ENCODE measurements at regions not wholly inside any gene's neighbourhood (a gene's known extent, or its start where the extent isn't known, plus 50 kb on each side); places are given as distances from the start of the nearest gene placed in this dataset.
A peak's percentile ranks its signal among the peaks of the same experiment; 100 is the strongest.

GRCh38 chr20:51322164-51322707, 220.3 kb downstream of the NFATC2 start:
- Histone ChIP-seq H3K27ac (no peak overlapping the region), H3K27me3 (no peaks in the 10 kb centered on the region), H3K4me1 (replicated peaks in 1 of 2) (no peaks in the 10 kb centered on the region), H3K36me3 (replicated peaks in 1 of 2) (no peaks in the 10 kb centered on the region), H3K9me3 (replicated peaks in 1 of 3) (no peaks in the 10 kb centered on the region), H3K4me3 (no peak overlapping the region)
- no peak for DNase-seq
- intact Hi-C loops (cut with DNase I): no loop called here
- TF ChIP-seq POLR2A (IDR thresholded peaks at IDR 0.05) (no peak), CTCF (IDR thresholded peaks at IDR 0.05) (no peak)
- WGBS, 4 donors: 68 to 73% (median 70%) methylated on average over 8 of the region's 8 CpGs

- Histone ChIP-seq H3K4me3 (no peak overlapping the region), H3K36me3 (replicated peaks in 1 of 2) (no peaks in the 10 kb centered on the region), H3K27me3 (no peaks in the 10 kb centered on the region), H3K27ac (no peak overlapping the region), H3K9me3 (replicated peaks in 1 of 3) (no peaks in the 10 kb centered on the region), H3K4me1 (replicated peaks in 1 of 2) (no peaks in the 10 kb centered on the region)
- 82 to 86% (median 84%) methylated on average over 15 to 17 of the region's 17 CpGs for whole genome bisulfite sequencing, 4 donors
- DNase-seq: no peak
- intact Hi-C loops (cut with DNase I): no loop called here
- TF ChIP-seq POLR2A (IDR thresholded peaks at IDR 0.05): no peak
- no peak for TF ChIP-seq CTCF (IDR thresholded peaks at IDR 0.05)
Observed at GRCh38 chr20:51321343-51322163, 221.0 kb downstream of the NFATC2 start.

- no peak for DNase-seq
- Histone ChIP-seq H3K4me1 (replicated peaks in 1 of 2) (no peaks in the 10 kb centered on the region), H3K27ac (no peak overlapping the region), H3K27me3 (no peaks in the 10 kb centered on the region), H3K9me3 (replicated peaks in 1 of 3) (no peaks in the 10 kb centered on the region), H3K4me3 (no peak overlapping the region), H3K36me3 (replicated peaks in 1 of 2) (no peaks in the 10 kb centered on the region)
- TF ChIP-seq CTCF (IDR thresholded peaks at IDR 0.05) (no peak), POLR2A (IDR thresholded peaks at IDR 0.05) (no peak)
- 62 to 73% (median 69%) methylated on average over 5 of the region's 5 CpGs for WGBS, 4 donors
- intact Hi-C loops (cut with DNase I): no loop called here
Observed at GRCh38 chr20:51319522-51319921, 223.0 kb downstream of the NFATC2 start.

GRCh38 chr20:51318058-51318949, 224.2 kb downstream of the NFATC2 start:
- no peak overlapping the region for H3K4me3 ChIP-seq
- DNase-seq: peak; percentile 19 to 65 (median 36)
- no peaks in the 10 kb centered on the region for H3K27me3 ChIP-seq
- H3K9me3 ChIP-seq (replicated peaks in 1 of 3): no peaks in the 10 kb centered on the region
- no peaks in the 10 kb centered on the region for H3K4me1 ChIP-seq (replicated peaks in 1 of 2)
- H3K36me3 ChIP-seq (replicated peaks in 1 of 2): no peaks in the 10 kb centered on the region
- intact Hi-C loops (cut with DNase I): no loop called here
- H3K27ac ChIP-seq: no peak overlapping the region
- TF ChIP-seq CTCF (IDR thresholded peaks at IDR 0.05) (peak in 5 of 6 experiments; percentile 10 to 44 (median 32)), POLR2A (IDR thresholded peaks at IDR 0.05) (no peak)
- WGBS, 4 donors: 60 to 76% (median 67%) methylated on average over 21 to 27 of the region's 27 CpGs

Data from adrenal gland (tissue), 9 donors.